ENCODE measurements at regions not wholly inside any gene's neighbourhood (a gene's known extent, or its start where the extent isn't known, plus 50 kb on each side); places are given as distances from the start of the nearest gene placed in this dataset.
"Not testable (repeated sequence)": the region's sequence is repeated elsewhere in the genome, so short reads cannot be mapped to it uniquely, and the experiment has no call there.

GRCh38 chr5:126043688-126044087 is 379.5 kb upstream of the GRAMD2B start:
- Mint-ChIP-seq H3K27ac (no peak overlapping the region), H3K36me3 (ENCODE audit: low read depth) (no peaks in the 10 kb centered on the region), H3K9me3 (no peaks in the 10 kb centered on the region)

DNA sequence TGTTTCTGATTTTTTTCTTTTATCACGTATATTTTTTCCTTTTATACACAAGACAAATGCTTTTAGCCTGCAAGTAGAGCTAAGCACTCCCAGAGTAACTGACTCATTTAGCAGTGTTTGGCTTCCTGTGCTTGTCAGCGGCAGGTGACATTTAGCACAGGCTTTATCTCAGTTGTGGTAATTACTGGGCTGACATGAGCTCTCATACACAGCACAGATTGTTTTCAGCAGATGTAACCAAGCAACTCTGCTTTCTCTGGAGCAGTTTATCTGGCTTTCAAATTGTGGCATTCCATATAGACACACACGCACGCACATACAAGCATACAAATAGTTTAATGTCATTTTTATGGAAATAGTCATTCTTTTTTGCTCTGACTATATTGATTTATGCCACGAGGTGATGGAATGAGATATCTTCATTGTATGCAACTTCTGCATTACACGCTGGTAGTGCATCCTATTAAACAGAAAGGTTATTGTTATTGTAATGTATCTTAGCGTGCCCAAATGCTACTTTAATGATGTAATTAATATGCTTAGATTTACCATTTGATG is 379.0 kb upstream of the GRAMD2B start:
- no peaks in the 10 kb centered on the region for H3K4me1 Mint-ChIP-seq (ENCODE audit: low read depth)
- H3K36me3 Mint-ChIP-seq (ENCODE audit: low read depth): no peaks in the 10 kb centered on the region
- H3K4me3 Mint-ChIP-seq: no peak overlapping the region
- H3K9me3 Mint-ChIP-seq: no peaks in the 10 kb centered on the region
- no peak overlapping the region for H3K27ac Mint-ChIP-seq
- H3K27me3 Mint-ChIP-seq (ENCODE audit: low read depth): no peaks in the 10 kb centered on the region

More at GRCh38 chr5:126043688-126044087, 379.5 kb upstream of the GRAMD2B start:
- Mint-ChIP-seq H3K4me1 (ENCODE audit: low read depth) (no peaks in the 10 kb centered on the region), H3K27me3 (ENCODE audit: low read depth) (no peaks in the 10 kb centered on the region), H3K4me3 (no peak overlapping the region)

DNA sequence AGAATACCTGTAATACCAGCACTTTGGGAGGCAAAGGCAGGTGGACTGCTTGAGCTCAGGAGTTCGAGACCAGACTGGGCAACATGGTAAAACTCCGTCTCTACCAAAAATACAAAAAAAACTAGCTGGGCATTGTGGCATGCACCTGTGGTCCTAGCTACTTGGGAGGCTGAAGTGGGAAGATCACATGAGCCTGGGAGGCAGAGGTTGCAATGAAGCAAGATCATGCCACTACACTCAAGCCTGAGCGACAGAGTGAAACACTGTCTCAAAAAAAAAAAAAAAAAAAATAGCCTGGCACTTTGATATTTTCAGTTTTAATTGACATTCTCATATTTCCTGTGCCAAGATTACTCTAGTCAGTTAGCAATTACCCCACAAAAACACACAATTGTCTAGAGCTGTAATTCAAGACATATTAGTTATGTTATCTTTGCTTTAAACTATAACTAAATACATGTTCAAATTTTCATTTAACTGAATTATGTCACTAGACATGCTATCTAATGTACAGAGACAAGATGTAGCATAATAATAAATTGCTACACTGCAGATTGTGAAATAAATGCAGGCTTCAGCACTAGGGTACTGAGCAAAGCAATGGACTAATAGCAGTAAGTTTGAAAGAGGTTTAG is 378.2 kb upstream of the GRAMD2B start:
- H3K4me1 Mint-ChIP-seq (ENCODE audit: low read depth): no peaks in the 10 kb centered on the region
- H3K4me3 Mint-ChIP-seq: no peak overlapping the region
- H3K27me3 Mint-ChIP-seq (ENCODE audit: low read depth): no peaks in the 10 kb centered on the region
- no peak overlapping the region for H3K27ac Mint-ChIP-seq
- no peaks in the 10 kb centered on the region for H3K9me3 Mint-ChIP-seq
- H3K36me3 Mint-ChIP-seq (ENCODE audit: low read depth): no peaks in the 10 kb centered on the region

DNA sequence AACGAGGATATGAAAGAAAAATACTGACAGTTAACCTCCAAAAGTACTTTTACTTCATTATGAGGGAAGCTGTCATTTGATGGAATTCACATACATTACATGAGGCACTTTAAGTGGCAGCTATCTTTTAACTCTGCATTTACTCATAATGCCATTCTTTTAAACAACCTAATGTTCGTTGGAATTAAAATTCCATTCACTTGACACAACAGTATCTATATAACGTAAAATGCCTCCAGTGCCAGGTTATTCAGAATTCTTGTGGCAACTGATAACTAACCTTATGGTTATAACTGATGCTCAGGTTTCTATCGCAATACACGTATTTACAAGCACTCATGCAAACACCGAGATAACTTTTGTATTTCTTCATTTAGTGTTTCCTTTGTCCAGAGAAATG is 376.9 kb upstream of the GRAMD2B start:
- Mint-ChIP-seq H3K4me1 (ENCODE audit: low read depth) (no peaks in the 10 kb centered on the region), H3K4me3 (no peak overlapping the region), H3K27ac (no peak overlapping the region), H3K36me3 (ENCODE audit: low read depth) (no peaks in the 10 kb centered on the region), H3K27me3 (ENCODE audit: low read depth) (no peaks in the 10 kb centered on the region), H3K9me3 (no peaks in the 10 kb centered on the region)

DNA sequence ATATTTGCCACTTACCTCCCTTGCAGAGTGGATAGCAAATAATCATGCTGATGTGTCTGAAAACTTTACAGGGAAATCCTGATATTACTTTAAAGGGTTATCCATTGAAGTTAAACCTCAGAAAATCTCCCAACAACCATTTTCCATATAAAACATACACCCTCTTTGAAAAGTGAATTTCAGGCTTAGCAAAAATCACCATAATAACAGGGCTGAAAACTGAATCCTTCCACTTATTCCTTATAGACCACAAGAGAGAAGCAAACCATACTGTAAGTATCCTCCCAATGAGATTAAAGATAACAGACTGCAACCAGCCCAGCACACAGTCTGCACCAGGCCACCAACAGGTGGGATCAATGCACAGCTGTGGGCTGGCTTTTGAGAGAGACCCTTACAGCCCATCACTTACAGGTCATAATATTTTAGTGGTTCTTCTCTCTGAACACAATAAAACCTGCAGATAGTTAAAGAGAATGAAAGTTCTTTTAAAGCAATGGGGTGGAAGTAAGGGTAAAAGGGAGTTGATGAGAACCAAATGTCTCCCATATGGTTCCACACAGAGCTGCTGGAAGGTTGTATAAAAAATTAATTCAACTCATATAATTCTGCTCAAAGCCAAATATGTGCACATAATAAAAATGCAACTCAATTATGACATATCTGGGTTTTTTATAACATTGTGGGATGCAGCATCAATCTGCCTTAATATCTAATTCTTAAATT is 376.2 kb upstream of the GRAMD2B start:
- Mint-ChIP-seq H3K4me1 (ENCODE audit: low read depth) (no peaks in the 10 kb centered on the region), H3K27me3 (ENCODE audit: low read depth) (no peaks in the 10 kb centered on the region), H3K4me3 (no peak overlapping the region), H3K36me3 (ENCODE audit: low read depth) (no peaks in the 10 kb centered on the region), H3K27ac (no peak overlapping the region), H3K9me3 (no peaks in the 10 kb centered on the region)

DNA sequence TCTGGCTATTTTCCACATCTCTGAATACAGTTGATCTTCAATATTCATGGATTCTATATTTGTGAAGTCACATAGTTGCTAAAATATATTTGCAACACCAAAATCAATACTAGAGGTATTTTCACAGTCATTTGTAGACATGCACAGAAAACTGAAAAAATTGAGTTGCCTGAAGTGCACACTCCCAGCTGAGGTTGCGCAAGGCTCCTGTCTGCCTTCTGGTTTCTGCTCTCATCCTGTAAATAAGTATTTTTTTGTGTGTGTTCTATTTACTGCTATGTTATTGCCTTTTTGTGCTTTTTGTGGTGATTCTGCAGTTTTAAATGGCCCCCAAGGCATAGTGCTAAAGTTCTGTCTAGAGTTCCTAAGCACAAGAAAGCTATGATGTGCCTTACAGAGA is 371.1 kb upstream of the GRAMD2B start:
- H3K4me3 Mint-ChIP-seq: no peak overlapping the region
- H3K27me3 Mint-ChIP-seq (ENCODE audit: low read depth): no peaks in the 10 kb centered on the region
- peaks cover 4% of the 10 kb centered on the region for H3K9me3 Mint-ChIP-seq
- H3K27ac Mint-ChIP-seq: no peak overlapping the region
- H3K36me3 Mint-ChIP-seq (ENCODE audit: low read depth): no peaks in the 10 kb centered on the region
- no peaks in the 10 kb centered on the region for H3K4me1 Mint-ChIP-seq (ENCODE audit: low read depth)

DNA sequence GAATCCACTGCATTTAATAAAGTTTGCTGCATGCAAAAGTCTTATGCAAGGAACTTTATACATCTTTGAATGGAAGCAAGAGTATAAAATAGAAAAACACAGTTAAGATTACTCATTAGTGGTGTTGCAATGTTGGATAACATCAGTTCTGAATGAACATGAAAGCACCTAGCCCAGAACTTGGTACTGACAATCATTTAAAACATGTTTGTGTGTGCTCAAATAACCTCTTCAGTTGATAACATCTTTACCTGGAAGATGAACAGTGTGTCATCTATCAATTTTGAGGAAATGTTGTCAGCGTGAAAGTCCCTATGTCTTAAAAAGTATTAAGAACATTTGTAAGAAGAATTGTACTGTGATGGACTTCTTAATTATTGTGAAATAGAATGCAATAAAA is 370.4 kb upstream of the GRAMD2B start:
- Mint-ChIP-seq H3K36me3 (ENCODE audit: low read depth) (no peaks in the 10 kb centered on the region), H3K4me3 (no peak overlapping the region), H3K27me3 (ENCODE audit: low read depth) (no peaks in the 10 kb centered on the region), H3K27ac (no peak overlapping the region), H3K9me3 (peaks cover 4% of the 10 kb centered on the region), H3K4me1 (ENCODE audit: low read depth) (no peaks in the 10 kb centered on the region)

DNA sequence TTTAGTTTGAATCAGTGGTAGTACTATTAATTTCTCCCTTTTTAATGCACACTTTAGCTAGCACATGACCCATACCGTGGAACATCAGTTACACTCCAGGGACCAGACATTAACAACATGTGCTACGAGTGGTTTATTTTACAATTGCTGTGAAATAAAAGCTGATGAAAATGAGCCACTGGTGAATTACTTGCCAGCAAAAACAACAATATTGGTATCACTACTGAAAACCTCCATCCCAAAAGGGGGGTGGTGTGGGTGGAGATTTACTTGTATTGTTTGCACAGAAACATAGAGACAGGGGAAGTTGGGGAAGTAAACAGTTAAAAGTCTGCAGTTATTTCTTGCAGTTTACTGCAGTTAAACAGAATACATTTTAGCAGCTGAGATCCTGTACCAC is 369.6 kb upstream of the GRAMD2B start:
- peaks cover 7% of the 10 kb centered on the region for H3K9me3 Mint-ChIP-seq

GRCh38 chr5:126054577-126055347 is 368.4 kb upstream of the GRAMD2B start:
- Mint-ChIP-seq H3K9me3 (peaks cover 10% of the 10 kb centered on the region), H3K4me3 (no peak overlapping the region), H3K27ac (no peak overlapping the region), H3K4me1 (ENCODE audit: low read depth) (no peaks in the 10 kb centered on the region), H3K27me3 (ENCODE audit: low read depth) (no peaks in the 10 kb centered on the region), H3K36me3 (ENCODE audit: low read depth) (no peaks in the 10 kb centered on the region)

More for the DNA sequence above, 369.6 kb upstream of the GRAMD2B start:
- no peaks in the 10 kb centered on the region for H3K36me3 Mint-ChIP-seq (ENCODE audit: low read depth)
- no peak overlapping the region for H3K4me3 Mint-ChIP-seq
- H3K27ac Mint-ChIP-seq: no peak overlapping the region
- no peaks in the 10 kb centered on the region for H3K27me3 Mint-ChIP-seq (ENCODE audit: low read depth)
- H3K4me1 Mint-ChIP-seq (ENCODE audit: low read depth): no peaks in the 10 kb centered on the region

- Mint-ChIP-seq H3K4me1 (ENCODE audit: low read depth) (no peaks in the 10 kb centered on the region), H3K4me3 (no peak overlapping the region), H3K9me3 (peaks cover 10% of the 10 kb centered on the region), H3K27me3 (ENCODE audit: low read depth) (no peaks in the 10 kb centered on the region), H3K27ac (no peak overlapping the region), H3K36me3 (ENCODE audit: low read depth) (no peaks in the 10 kb centered on the region)
Observed at GRCh38 chr5:126055348-126055729, 367.9 kb upstream of the GRAMD2B start.

DNA sequence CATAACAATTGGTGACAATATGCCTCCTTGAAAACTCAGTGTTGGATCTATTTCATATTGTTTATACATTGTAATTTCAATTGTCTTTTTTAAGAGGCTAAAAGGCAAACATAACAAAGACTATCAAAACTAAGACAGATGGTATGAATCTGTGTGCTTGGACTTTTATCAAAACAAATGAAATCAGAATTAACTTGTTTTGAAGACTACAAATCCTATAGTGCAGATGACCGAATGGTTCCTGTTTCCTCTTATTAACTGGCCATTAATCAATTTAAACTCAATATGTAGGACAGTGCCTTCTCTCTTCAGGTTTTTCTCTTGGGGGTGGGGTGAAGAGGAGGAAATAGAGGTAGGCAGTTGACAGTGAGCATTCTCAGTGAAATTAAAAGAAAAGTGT is 366.9 kb upstream of the GRAMD2B start:
- Mint-ChIP-seq H3K4me3 (no peak overlapping the region), H3K4me1 (ENCODE audit: low read depth) (no peaks in the 10 kb centered on the region), H3K36me3 (ENCODE audit: low read depth) (no peaks in the 10 kb centered on the region)

GRCh38 chr5:126056851-126057622 is 366.2 kb upstream of the GRAMD2B start:
- no peak overlapping the region for H3K27ac Mint-ChIP-seq
- no peak overlapping the region for H3K4me3 Mint-ChIP-seq
- H3K9me3 Mint-ChIP-seq: peaks cover 10% of the 10 kb centered on the region
- no peaks in the 10 kb centered on the region for H3K27me3 Mint-ChIP-seq (ENCODE audit: low read depth)
- H3K36me3 Mint-ChIP-seq (ENCODE audit: low read depth): no peaks in the 10 kb centered on the region
- no peaks in the 10 kb centered on the region for H3K4me1 Mint-ChIP-seq (ENCODE audit: low read depth)

More for the DNA sequence above, 366.9 kb upstream of the GRAMD2B start:
- no peak overlapping the region for H3K27ac Mint-ChIP-seq
- no peaks in the 10 kb centered on the region for H3K27me3 Mint-ChIP-seq (ENCODE audit: low read depth)
- peaks cover 10% of the 10 kb centered on the region for H3K9me3 Mint-ChIP-seq

- not testable (repeated sequence) for H3K4me3 Mint-ChIP-seq; H3K36me3 Mint-ChIP-seq (ENCODE audit: low read depth); H3K27me3 Mint-ChIP-seq (ENCODE audit: low read depth); H3K27ac Mint-ChIP-seq; H3K4me1 Mint-ChIP-seq (ENCODE audit: low read depth)
- H3K9me3 Mint-ChIP-seq: peaks cover 11% of the 10 kb centered on the region
Observed at GRCh38 chr5:126058392-126058791, 364.8 kb upstream of the GRAMD2B start.
